HPDE6-E6E7 (cell line): ENCODE measurements at regions not wholly inside any gene's neighbourhood (a gene's known extent, or its start where the extent isn't known, plus 50 kb on each side); places are given as distances from the start of the nearest gene placed in this dataset.
"Not testable (repeated sequence)": the region's sequence is repeated elsewhere in the genome, so short reads cannot be mapped to it uniquely, and the experiment has no call there.

ENCODE experiments used
- DNase-seq: peaks from one replicate; pipeline ENCODE4 v3.0.0; 2011; ENCODE audit warnings: missing footprints; ENCODE audit errors: extremely low spot score

GRCh38 chr12:13562915-13563742, 366.6 kb downstream of the EMP1 start:
- no peak for DNase-seq

GRCh38 chr12:13561923-13562322, 365.4 kb downstream of the EMP1 start:
- DNase-seq, result no peak

GRCh38 chr12:13559318-13559978, 362.9 kb downstream of the EMP1 start:
- no peak for DNase-seq

- DNase-seq, result no peak
Measured at GRCh38 chr12:13552830-13553229, 356.3 kb downstream of the EMP1 start.

GRCh38 chr12:13547283-13547682, 350.8 kb downstream of the EMP1 start:
- DNase-seq, result no peak

GRCh38 chr12:13546231-13546630, 349.7 kb downstream of the EMP1 start:
- DNase-seq, result no peak

GRCh38 chr12:13539051-13539450, 342.5 kb downstream of the EMP1 start:
- no peak for DNase-seq

GRCh38 chr12:13538136-13538535, 341.6 kb downstream of the EMP1 start:
- no peak for DNase-seq

GRCh38 chr12:13537623-13538022, 341.1 kb downstream of the EMP1 start:
- DNase-seq, result no peak

- DNase-seq, result no peak
Measured at GRCh38 chr12:13536219-13536910, 339.8 kb downstream of the EMP1 start.

GRCh38 chr12:13534645-13535398, 338.3 kb downstream of the EMP1 start:
- peak; percentile 10 for DNase-seq

- no peak for DNase-seq
Measured at GRCh38 chr12:13534242-13534641, 337.7 kb downstream of the EMP1 start.

- DNase-seq, result no peak
Measured at GRCh38 chr12:13530966-13531365, 334.4 kb downstream of the EMP1 start.

- not testable (repeated sequence) for DNase-seq
Measured at GRCh38 chr12:13526185-13526921, 329.8 kb downstream of the EMP1 start.

- DNase-seq, result no peak
Measured at GRCh38 chr12:13523536-13524307, 327.2 kb downstream of the EMP1 start.

GRCh38 chr12:13518034-13518433, 321.5 kb downstream of the EMP1 start:
- not testable (repeated sequence) for DNase-seq

GRCh38 chr12:13509740-13510139, 313.2 kb downstream of the EMP1 start:
- DNase-seq, result no peak

- no peak for DNase-seq
Measured at GRCh38 chr12:13505636-13506035, 309.1 kb downstream of the EMP1 start.

- DNase-seq, result no peak
Measured at GRCh38 chr12:13505224-13505623, 308.7 kb downstream of the EMP1 start.

- DNase-seq, result no peak
Measured at GRCh38 chr12:13504736-13505135, 308.2 kb downstream of the EMP1 start.
